ENCODE measurements at regions not wholly inside any gene's neighbourhood (a gene's known extent, or its start where the extent isn't known, plus 50 kb on each side); places are given as distances from the start of the nearest gene placed in this dataset.
A peak's percentile ranks its signal among the peaks of the same experiment; 100 is the strongest.

DNA sequence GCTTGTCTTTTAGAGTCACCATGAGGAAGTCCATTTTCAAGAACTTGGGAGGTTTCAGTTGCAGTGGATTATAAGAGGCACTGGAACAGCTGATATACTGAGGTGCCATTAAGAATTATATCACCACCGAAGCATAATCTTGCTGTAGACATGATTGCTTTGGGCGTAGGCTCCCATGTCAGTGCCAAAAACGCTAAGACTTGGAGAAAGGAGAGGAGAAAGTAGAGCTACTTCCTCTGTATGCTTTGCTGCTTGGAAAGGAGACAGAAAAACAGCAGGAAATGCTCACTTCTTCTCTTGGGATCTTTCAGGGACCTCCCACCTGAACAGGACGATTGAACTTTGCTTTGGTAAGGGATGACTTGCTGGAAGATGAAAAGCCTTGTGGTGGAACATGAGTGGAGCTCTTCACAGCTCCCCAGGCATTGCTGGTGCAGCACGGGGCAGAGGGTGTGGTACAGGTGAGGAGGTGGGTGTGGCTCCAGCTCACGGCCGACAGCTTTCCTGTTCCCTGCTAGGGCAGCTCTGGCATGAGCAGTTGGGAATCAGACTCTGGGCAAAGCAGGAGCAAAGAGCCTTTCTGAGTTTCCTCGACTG lies 190.4 kb upstream of the JAG1 start:
- H3K4me3 ChIP-seq (ENCODE audit: severe bottlenecking) = no peak overlapping the region
- no peaks in the 10 kb centered on the region for H3K27me3 ChIP-seq (ENCODE audit: insufficient read depth, poor library complexity, severe bottlenecking)
- peak overlapping the region; percentile 88 for H3K27ac ChIP-seq (ENCODE audit: poor library complexity, severe bottlenecking)
- no peak for TF ChIP-seq CTCF (IDR thresholded peaks at IDR 0.05; ENCODE audit: poor library complexity, severe bottlenecking)
- peaks cover 47% of the 10 kb centered on the region for H3K4me1 ChIP-seq (ENCODE audit: insufficient read depth, poor library complexity, severe bottlenecking)
- DNase-seq (ENCODE audit: low spot score) (peak; percentile 83), ATAC-seq (ENCODE audit: low read depth) (peak; percentile 79)
- H3K9me3 ChIP-seq (ENCODE audit: severe bottlenecking) = no peaks in the 10 kb centered on the region
- no peaks in the 10 kb centered on the region for H3K36me3 ChIP-seq (ENCODE audit: low read depth)

DNA sequence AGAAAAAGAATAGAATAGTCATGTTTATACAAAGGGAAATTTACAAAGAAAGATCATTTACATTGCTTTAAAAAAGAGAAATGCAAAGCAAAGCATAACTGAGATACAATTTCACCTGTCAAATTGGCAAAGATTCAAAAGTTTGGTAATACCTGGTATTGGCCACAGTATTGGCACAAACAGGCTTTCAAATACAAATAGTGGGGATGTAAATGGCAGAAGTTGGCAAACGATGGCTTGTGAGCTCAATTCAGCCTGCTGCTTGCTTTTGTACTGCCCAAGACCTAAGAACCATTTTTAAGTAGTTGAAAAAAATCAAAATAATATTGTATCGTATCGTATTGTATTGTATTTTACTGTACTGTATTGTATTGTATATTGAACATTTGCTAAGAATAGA lies 194.5 kb upstream of the JAG1 start:
- Histone ChIP-seq H3K36me3 (ENCODE audit: low read depth) (no peaks in the 10 kb centered on the region), H3K4me3 (ENCODE audit: severe bottlenecking) (no peak overlapping the region), H3K27ac (ENCODE audit: poor library complexity, severe bottlenecking) (no peak overlapping the region), H3K27me3 (ENCODE audit: insufficient read depth, poor library complexity, severe bottlenecking) (no peaks in the 10 kb centered on the region), H3K4me1 (ENCODE audit: insufficient read depth, poor library complexity, severe bottlenecking) (peaks cover 20% of the 10 kb centered on the region), H3K9me3 (ENCODE audit: severe bottlenecking) (no peaks in the 10 kb centered on the region)
- no peak for TF ChIP-seq CTCF (IDR thresholded peaks at IDR 0.05; ENCODE audit: poor library complexity, severe bottlenecking)
- ATAC-seq (ENCODE audit: low read depth) (no peak), DNase-seq (ENCODE audit: low spot score) (no peak)

- no peaks in the 10 kb centered on the region for H3K27me3 ChIP-seq (ENCODE audit: insufficient read depth, poor library complexity, severe bottlenecking)
- peaks cover 4% of the 10 kb centered on the region for H3K4me1 ChIP-seq (ENCODE audit: insufficient read depth, poor library complexity, severe bottlenecking)
- DNase-seq (ENCODE audit: low spot score) (no peak), ATAC-seq (ENCODE audit: low read depth) (no peak)
- TF ChIP-seq CTCF (IDR thresholded peaks at IDR 0.05; ENCODE audit: poor library complexity, severe bottlenecking) = no peak
- H3K4me3 ChIP-seq (ENCODE audit: severe bottlenecking) = no peak overlapping the region
- no peaks in the 10 kb centered on the region for H3K36me3 ChIP-seq (ENCODE audit: low read depth)
- H3K9me3 ChIP-seq (ENCODE audit: severe bottlenecking) = no peaks in the 10 kb centered on the region
- no peak overlapping the region for H3K27ac ChIP-seq (ENCODE audit: poor library complexity, severe bottlenecking)
These were observed 199.2 kb upstream of the JAG1 start for GRCh38 chr20:10873026-10873425.

DNA sequence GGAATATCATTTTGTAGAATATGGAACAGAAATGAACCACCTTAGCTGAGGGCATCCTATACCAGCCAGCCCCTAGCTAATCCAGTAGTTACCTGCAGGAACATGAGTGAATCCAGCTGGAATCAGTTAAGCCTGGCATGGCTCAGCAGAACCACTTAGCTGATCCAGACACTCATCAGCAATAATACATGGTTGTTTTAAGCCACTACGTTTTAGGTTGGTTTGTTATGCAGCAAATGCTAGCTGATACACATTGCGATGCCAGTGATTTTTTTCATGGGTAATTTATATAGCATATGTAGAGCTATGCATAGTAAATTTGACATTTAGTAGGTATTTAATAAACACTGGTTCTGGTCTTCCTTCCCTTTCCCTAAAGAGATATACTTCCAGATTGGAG lies 201.9 kb upstream of the JAG1 start:
- ATAC-seq (ENCODE audit: low read depth) = no peak
- H3K4me3 ChIP-seq (ENCODE audit: severe bottlenecking) = no peak overlapping the region
- no peak overlapping the region for H3K27ac ChIP-seq (ENCODE audit: poor library complexity, severe bottlenecking)
- no peak for DNase-seq (ENCODE audit: low spot score)
- H3K9me3 ChIP-seq (ENCODE audit: severe bottlenecking) = no peaks in the 10 kb centered on the region
- no peaks in the 10 kb centered on the region for H3K27me3 ChIP-seq (ENCODE audit: insufficient read depth, poor library complexity, severe bottlenecking)
- H3K36me3 ChIP-seq (ENCODE audit: low read depth) = no peaks in the 10 kb centered on the region
- peaks cover 4% of the 10 kb centered on the region for H3K4me1 ChIP-seq (ENCODE audit: insufficient read depth, poor library complexity, severe bottlenecking)
- TF ChIP-seq CTCF (IDR thresholded peaks at IDR 0.05; ENCODE audit: poor library complexity, severe bottlenecking) = no peak

GRCh38 chr20:10876558-10876957 lies 202.8 kb upstream of the JAG1 start:
- Histone ChIP-seq H3K9me3 (ENCODE audit: severe bottlenecking) (no peaks in the 10 kb centered on the region), H3K27me3 (ENCODE audit: insufficient read depth, poor library complexity, severe bottlenecking) (no peaks in the 10 kb centered on the region), H3K27ac (ENCODE audit: poor library complexity, severe bottlenecking) (no peak overlapping the region), H3K4me1 (ENCODE audit: insufficient read depth, poor library complexity, severe bottlenecking) (peaks cover 4% of the 10 kb centered on the region), H3K4me3 (ENCODE audit: severe bottlenecking) (no peak overlapping the region), H3K36me3 (ENCODE audit: low read depth) (no peaks in the 10 kb centered on the region)
- TF ChIP-seq CTCF (IDR thresholded peaks at IDR 0.05; ENCODE audit: poor library complexity, severe bottlenecking) = no peak
- ATAC-seq (ENCODE audit: low read depth) (no peak), DNase-seq (ENCODE audit: low spot score) (no peak)

Data from RWPE2 (cell line).